CD4-positive, alpha-beta memory T cell (primary cell): ENCODE measurements at regions not wholly inside any gene's neighbourhood (a gene's known extent, or its start where the extent isn't known, plus 50 kb on each side); places are given as distances from the start of the nearest gene placed in this dataset.

Experiments used
- CTCF ChIA-PET: fragments of 350-600 bp; sonication (Branson Sonifier 250); formaldehyde crosslinking; loops from one replicate; lab custom pipeline; 2021; ENCODE audit warnings: inconsistent platforms; ENCODE audit not compliant: partially characterized antibody; lab: Charles Lee
- POLR2A ChIA-PET: fragments of 350-600 bp; sonication (Branson Sonifier 250); formaldehyde crosslinking; loops from one replicate; lab custom pipeline; 2021; ENCODE audit not compliant: partially characterized antibody; lab: Charles Lee
- DNase-seq, 5 donors: peaks; one replicate each; pipeline versions ENCODE4 v3.0.0 to v3.0.0-alpha.2; 2020 to 2022; ENCODE audit warnings: mixed read lengths in 1 of 5
- H3K27ac ChIP-seq: one replicate; pipeline ENCODE4 v1.7.0; 2013; ENCODE audit warnings: low read depth, low read length
- H3K27me3 ChIP-seq: 2 replicates; pipeline ENCODE4 v1.7.0; 2013; ENCODE audit warnings: mild to moderate bottlenecking, low read length, moderate library complexity; ENCODE audit not compliant: insufficient read depth
- H3K36me3 ChIP-seq: 2 replicates; pipeline ENCODE4 v1.7.0; 2013; ENCODE audit warnings: mild to moderate bottlenecking, low read length, moderate library complexity; ENCODE audit not compliant: insufficient read depth
- H3K4me1 ChIP-seq: 2 replicates; pipeline ENCODE4 v1.7.0; 2013; ENCODE audit warnings: mild to moderate bottlenecking, low read length, moderate library complexity; ENCODE audit not compliant: insufficient read depth
- H3K4me3 ChIP-seq, 2 donors: one replicate each; pipeline ENCODE4 v1.7.0; 2013; ENCODE audit warnings: low read length in 2 of 2, mild to moderate bottlenecking in 1 of 2
- H3K9me3 ChIP-seq, 2 donors: one replicate each; pipeline ENCODE4 v1.7.0; 2013; ENCODE audit warnings: low read length in 2 of 2, control low read depth in 1 of 2; ENCODE audit not compliant: control insufficient read depth in 1 of 2
- H3K27ac Mint-ChIP-seq, 7 donors: one replicate each; pipeline ENCODE4 v1.8.0; 2020 to 2021; ENCODE audit warnings: mixed read lengths in 7 of 7, mild to moderate bottlenecking in 6 of 7, inconsistent platforms in 3 of 7, moderate library complexity in 3 of 7
- H3K27me3 Mint-ChIP-seq, 2 donors: one replicate each; pipeline ENCODE4 v1.8.0; 2020 to 2021; ENCODE audit warnings: mixed read lengths in 2 of 2
- H3K36me3 Mint-ChIP-seq, 2 donors: one replicate each; pipeline ENCODE4 v1.8.0; 2020 to 2021; ENCODE audit warnings: mixed read lengths in 2 of 2, inconsistent platforms in 1 of 2, mild to moderate bottlenecking in 1 of 2
- H3K4me1 Mint-ChIP-seq, 4 donors: one replicate each; pipeline ENCODE4 v1.8.0; 2020 to 2021; ENCODE audit warnings: mixed read lengths in 4 of 4, mild to moderate bottlenecking in 1 of 4
- H3K4me3 Mint-ChIP-seq, 8 donors: one replicate each; pipeline ENCODE4 v1.8.0; 2020 to 2021; ENCODE audit warnings: mixed read lengths in 8 of 8, mild to moderate bottlenecking in 7 of 8, moderate library complexity in 6 of 8, inconsistent platforms in 3 of 8
- H3K9me3 Mint-ChIP-seq, 8 donors: one replicate each; pipeline ENCODE4 v1.8.0; 2020 to 2021; ENCODE audit warnings: mixed read lengths in 8 of 8, mild to moderate bottlenecking in 5 of 8, inconsistent platforms in 3 of 8, moderate library complexity in 1 of 8
- intact Hi-C: fragments of 100-400 bp; cut with micrococcal nuclease; formaldehyde crosslinking; loops from one replicate; pipeline ENCODE4 v1.15.1; 2023

GRCh38 chr18:42288129-42288528 is 333.1 kb downstream of the PIK3C3 start:
- H3K4me1 Mint-ChIP-seq: no peaks in the 10 kb centered on the region
- ChIA-PET CTCF (interaction anchor here (0.9 to 1.2 kb wide), 2 partner anchors 9 to 11 kb away, joined by 3 to 4 read pairs; no protein-coding TSS in a partner anchor), POLR2A (no interaction called here)
- no peaks in the 10 kb centered on the region for H3K27me3 ChIP-seq
- H3K36me3 Mint-ChIP-seq: no peaks in the 10 kb centered on the region
- intact Hi-C loops: no loop called here
- H3K36me3 ChIP-seq: no peaks in the 10 kb centered on the region
- H3K27ac Mint-ChIP-seq: no peak overlapping the region
- no peak for DNase-seq
- H3K27ac ChIP-seq: no peak overlapping the region
- no peak overlapping the region for H3K4me3 Mint-ChIP-seq
- no peaks in the 10 kb centered on the region for H3K9me3 ChIP-seq
- no peaks in the 10 kb centered on the region for H3K4me1 ChIP-seq
- peaks cover 0 to 3% (median 0%) of the 10 kb centered on the region in 8 donors for H3K9me3 Mint-ChIP-seq
- no peaks in the 10 kb centered on the region for H3K27me3 Mint-ChIP-seq
- H3K4me3 ChIP-seq: no peak overlapping the region

- POLR2A ChIA-PET: no interaction called here
- peaks cover 0 to 3% (median 0%) of the 10 kb centered on the region in 8 donors for H3K9me3 Mint-ChIP-seq
Observed at GRCh38 chr18:42289526-42289925, 334.5 kb downstream of the PIK3C3 start.

GRCh38 chr18:42290318-42291307 is 335.6 kb downstream of the PIK3C3 start:
- no peaks in the 10 kb centered on the region for H3K27me3 Mint-ChIP-seq
- DNase-seq: no peak
- Histone ChIP-seq H3K4me3 (no peak overlapping the region), H3K27me3 (no peaks in the 10 kb centered on the region), H3K4me1 (no peaks in the 10 kb centered on the region), H3K9me3 (no peaks in the 10 kb centered on the region), H3K36me3 (no peaks in the 10 kb centered on the region), H3K27ac (no peak overlapping the region)
- H3K36me3 Mint-ChIP-seq: no peaks in the 10 kb centered on the region
- ChIA-PET POLR2A (no interaction called here), CTCF (interaction anchor here (1.9 kb wide), 2 partner anchors 8 to 13 kb away, joined by 9 to 11 read pairs; no protein-coding TSS in a partner anchor)
- intact Hi-C loops: loop anchor here (10.0 kb wide), 1 partner anchor 1304 kb away; no protein-coding TSS in a partner anchor
- peaks cover 0 to 3% (median 0%) of the 10 kb centered on the region in 8 donors for H3K9me3 Mint-ChIP-seq
- no peak overlapping the region for H3K27ac Mint-ChIP-seq
- H3K4me1 Mint-ChIP-seq: no peaks in the 10 kb centered on the region
- no peak overlapping the region for H3K4me3 Mint-ChIP-seq

More at GRCh38 chr18:42289526-42289925, 334.5 kb downstream of the PIK3C3 start:
- Histone ChIP-seq H3K36me3 (no peaks in the 10 kb centered on the region), H3K9me3 (no peaks in the 10 kb centered on the region), H3K4me3 (no peak overlapping the region), H3K27ac (no peak overlapping the region), H3K4me1 (no peaks in the 10 kb centered on the region), H3K27me3 (no peaks in the 10 kb centered on the region)
- intact Hi-C loops: no loop called here
- Mint-ChIP-seq H3K27ac (no peak overlapping the region), H3K4me1 (no peaks in the 10 kb centered on the region), H3K27me3 (no peaks in the 10 kb centered on the region), H3K36me3 (no peaks in the 10 kb centered on the region), H3K4me3 (no peak overlapping the region)
- no peak for DNase-seq
- CTCF ChIA-PET: interaction anchor here (1.9 kb wide), 2 partner anchors 9 to 14 kb away, joined by 9 to 11 read pairs; no protein-coding TSS in a partner anchor

- H3K27ac ChIP-seq: no peak overlapping the region
- Mint-ChIP-seq H3K4me3 (no peak overlapping the region), H3K27me3 (no peaks in the 10 kb centered on the region), H3K4me1 (no peaks in the 10 kb centered on the region), H3K36me3 (no peaks in the 10 kb centered on the region), H3K27ac (no peak overlapping the region), H3K9me3 (peaks cover 0 to 3% (median 0%) of the 10 kb centered on the region in 8 donors)
- H3K27me3 ChIP-seq: no peaks in the 10 kb centered on the region
- ChIA-PET CTCF (interaction anchor here (3.6 kb wide), 1 partner anchor 11 kb away, joined by 17 read pairs; no protein-coding TSS in a partner anchor), POLR2A (no interaction called here)
- no peaks in the 10 kb centered on the region for H3K9me3 ChIP-seq
- no peaks in the 10 kb centered on the region for H3K4me1 ChIP-seq
- no peaks in the 10 kb centered on the region for H3K36me3 ChIP-seq
- intact Hi-C loops: loop anchor here (10.0 kb wide), 1 partner anchor 1302 kb away; no protein-coding TSS in a partner anchor
- DNase-seq: no peak
- no peak overlapping the region for H3K4me3 ChIP-seq
Observed at GRCh38 chr18:42292654-42293053, 337.6 kb downstream of the PIK3C3 start.

- H3K27me3 ChIP-seq: no peaks in the 10 kb centered on the region
- peaks cover 0 to 3% (median 0%) of the 10 kb centered on the region in 8 donors for H3K9me3 Mint-ChIP-seq
- H3K27me3 Mint-ChIP-seq: no peaks in the 10 kb centered on the region
- H3K4me3 ChIP-seq: no peak overlapping the region
- no peak overlapping the region for H3K27ac ChIP-seq
- H3K27ac Mint-ChIP-seq: no peak overlapping the region
- H3K9me3 ChIP-seq: no peaks in the 10 kb centered on the region
- H3K36me3 Mint-ChIP-seq: no peaks in the 10 kb centered on the region
- no peaks in the 10 kb centered on the region for H3K36me3 ChIP-seq
- DNase-seq: no peak
- peaks cover 0 to 1% (median under 1%) of the 10 kb centered on the region in 4 donors for H3K4me1 Mint-ChIP-seq
- ChIA-PET CTCF (interaction anchor here (3.6 to 5.0 kb wide), 2 partner anchors 8 to 11 kb away, joined by 17 to 26 read pairs; no protein-coding TSS in a partner anchor), POLR2A (no interaction called here)
- no peaks in the 10 kb centered on the region for H3K4me1 ChIP-seq
- intact Hi-C loops: loop anchor here (5.0 to 10.0 kb wide), 2 partner anchors 976 to 1299 kb away; no protein-coding TSS in a partner anchor
- no peak overlapping the region for H3K4me3 Mint-ChIP-seq
Observed at GRCh38 chr18:42296192-42296591, 341.2 kb downstream of the PIK3C3 start.

GRCh38 chr18:42296723-42297122 is 341.7 kb downstream of the PIK3C3 start:
- intact Hi-C loops: loop anchor here (5.0 to 10.0 kb wide), 2 partner anchors 976 to 1298 kb away; no protein-coding TSS in a partner anchor
- ChIA-PET CTCF (interaction anchor here (0.7 to 5.0 kb wide), 4 partner anchors 10 to 24 kb away, joined by 3 to 26 read pairs (median 5); no protein-coding TSS in a partner anchor), POLR2A (no interaction called here)

More at GRCh38 chr18:42296723-42297122, 341.7 kb downstream of the PIK3C3 start:
- no peak overlapping the region for H3K4me3 Mint-ChIP-seq
- H3K4me1 Mint-ChIP-seq: peaks cover 0 to 1% (median under 1%) of the 10 kb centered on the region in 4 donors
- H3K27me3 Mint-ChIP-seq: no peaks in the 10 kb centered on the region
- Histone ChIP-seq H3K4me1 (no peaks in the 10 kb centered on the region), H3K27ac (no peak overlapping the region), H3K9me3 (no peaks in the 10 kb centered on the region), H3K36me3 (no peaks in the 10 kb centered on the region), H3K4me3 (no peak overlapping the region), H3K27me3 (no peaks in the 10 kb centered on the region)
- no peak for DNase-seq
- peaks cover 0 to 3% (median 0%) of the 10 kb centered on the region in 8 donors for H3K9me3 Mint-ChIP-seq
- no peak overlapping the region for H3K27ac Mint-ChIP-seq
- H3K36me3 Mint-ChIP-seq: no peaks in the 10 kb centered on the region
